DND-41 (cell line): ENCODE measurements at regions not wholly inside any gene's neighbourhood (a gene's known extent, or its start where the extent isn't known, plus 50 kb on each side); places are given as distances from the start of the nearest gene placed in this dataset.

Experiments
- EZH2 ChIP-seq: IDR thresholded peaks from 3 replicates; pipeline ENCODE4 v1.6.1; 2012; ENCODE audit warnings: borderline replicate concordance, low read depth, mild to moderate bottlenecking, moderate library complexity, low read length, inconsistent platforms; ENCODE audit not compliant: severe bottlenecking
- TF ChIP-seq, protein P1 (sequence below): IDR thresholded peaks from 2 replicates; pipeline ENCODE4 v1.5.1; 2012; ENCODE audit warnings: borderline replicate concordance, low read length, moderate library complexity, mild to moderate bottlenecking; ENCODE audit not compliant: poor library complexity, severe bottlenecking; ENCODE audit errors: extremely low read depth

DNA sequence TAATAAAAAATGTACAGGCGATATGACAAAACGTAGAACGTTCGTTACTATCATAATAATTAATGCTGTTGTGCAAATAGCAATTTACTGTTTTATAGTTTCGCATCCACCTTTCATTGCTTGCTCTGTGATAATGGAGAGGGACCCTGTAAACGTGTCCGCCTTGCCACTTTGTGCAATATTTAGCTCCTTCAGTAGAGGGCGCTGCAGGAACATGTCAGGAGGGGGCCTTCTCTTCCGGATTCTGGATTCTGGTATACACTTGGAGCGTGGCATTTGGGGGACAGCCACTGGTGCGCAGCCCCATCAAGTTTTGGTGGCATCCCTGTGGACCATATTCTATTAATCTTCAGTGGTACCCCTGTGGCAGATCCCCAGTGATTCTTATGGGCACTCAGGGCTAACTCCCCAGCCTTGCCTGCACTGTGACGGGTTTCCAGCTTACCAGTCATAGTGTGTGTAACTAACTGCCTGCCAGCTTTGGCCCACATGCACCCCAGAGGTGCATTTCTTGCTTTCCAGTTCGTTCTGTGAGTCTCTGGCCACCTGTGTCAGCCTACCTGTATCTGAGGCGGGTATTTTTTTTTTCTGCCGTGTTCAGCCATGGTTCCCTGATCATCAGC lies 140.3 kb downstream of the CYRIA start:
- TF ChIP-seq, protein P1, sequence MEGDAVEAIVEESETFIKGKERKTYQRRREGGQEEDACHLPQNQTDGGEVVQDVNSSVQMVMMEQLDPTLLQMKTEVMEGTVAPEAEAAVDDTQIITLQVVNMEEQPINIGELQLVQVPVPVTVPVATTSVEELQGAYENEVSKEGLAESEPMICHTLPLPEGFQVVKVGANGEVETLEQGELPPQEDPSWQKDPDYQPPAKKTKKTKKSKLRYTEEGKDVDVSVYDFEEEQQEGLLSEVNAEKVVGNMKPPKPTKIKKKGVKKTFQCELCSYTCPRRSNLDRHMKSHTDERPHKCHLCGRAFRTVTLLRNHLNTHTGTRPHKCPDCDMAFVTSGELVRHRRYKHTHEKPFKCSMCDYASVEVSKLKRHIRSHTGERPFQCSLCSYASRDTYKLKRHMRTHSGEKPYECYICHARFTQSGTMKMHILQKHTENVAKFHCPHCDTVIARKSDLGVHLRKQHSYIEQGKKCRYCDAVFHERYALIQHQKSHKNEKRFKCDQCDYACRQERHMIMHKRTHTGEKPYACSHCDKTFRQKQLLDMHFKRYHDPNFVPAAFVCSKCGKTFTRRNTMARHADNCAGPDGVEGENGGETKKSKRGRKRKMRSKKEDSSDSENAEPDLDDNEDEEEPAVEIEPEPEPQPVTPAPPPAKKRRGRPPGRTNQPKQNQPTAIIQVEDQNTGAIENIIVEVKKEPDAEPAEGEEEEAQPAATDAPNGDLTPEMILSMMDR, result peak; percentile 63
- no peak for TF ChIP-seq EZH2
